Mesothelial cell of epicardium (in vitro differentiated cells): ENCODE measurements at regions not wholly inside any gene's neighbourhood (a gene's known extent, or its start where the extent isn't known, plus 50 kb on each side); places are given as distances from the start of the nearest gene placed in this dataset.

Source experiments
- DNase-seq, 2 experiments: peaks; one replicate each; pipeline ENCODE4 v3.0.0; 2021; ENCODE audit warnings: low spot score in 2 of 2; ENCODE audit not compliant: unreplicated experiment in 2 of 2
- H3K27ac Mint-ChIP-seq: 2 replicates; pipeline ENCODE4 v1.8.0; 2021; ENCODE audit warnings: mixed read lengths
- H3K27me3 Mint-ChIP-seq: 2 replicates; pipeline ENCODE4 v1.8.0; 2021; ENCODE audit warnings: low read depth, mixed read lengths
- H3K36me3 Mint-ChIP-seq: 2 replicates; pipeline ENCODE4 v1.8.0; 2021; ENCODE audit warnings: mixed read lengths
- H3K4me1 Mint-ChIP-seq: 2 replicates; pipeline ENCODE4 v1.8.0; 2021; ENCODE audit warnings: mixed read lengths
- H3K4me3 Mint-ChIP-seq: 2 replicates; pipeline ENCODE4 v1.8.0; 2021; ENCODE audit warnings: mild to moderate bottlenecking, moderate library complexity, mixed read lengths
- H3K9me3 Mint-ChIP-seq: 2 replicates; pipeline ENCODE4 v1.8.0; 2021; ENCODE audit warnings: mixed read lengths
- CTCF ChIP-seq: fragments of 200-600 bp; sonication (generic); IDR thresholded peaks from one replicate; pipeline ENCODE4 v1.5.0; 2021; ENCODE audit warnings: antibody characterized with exemption; ENCODE audit not compliant: unreplicated experiment

GRCh38 chr13:108460043-108460442, 169.4 kb upstream of the MYO16 start:
- Mint-ChIP-seq H3K9me3 (peaks cover 11% of the 10 kb centered on the region), H3K4me3 (no peak overlapping the region), H3K36me3 (no peaks in the 10 kb centered on the region), H3K27me3 (peaks cover 14% of the 10 kb centered on the region), H3K27ac (no peak overlapping the region), H3K4me1 (no peaks in the 10 kb centered on the region)
- no peak for DNase-seq
- no peak for TF ChIP-seq CTCF

GRCh38 chr13:108460746-108461145, 168.7 kb upstream of the MYO16 start:
- Mint-ChIP-seq H3K27ac (no peak overlapping the region), H3K9me3 (peaks cover 11% of the 10 kb centered on the region), H3K27me3 (peaks cover 14% of the 10 kb centered on the region), H3K36me3 (no peaks in the 10 kb centered on the region), H3K4me3 (no peak overlapping the region), H3K4me1 (no peaks in the 10 kb centered on the region)
- TF ChIP-seq CTCF, result no peak
- no peak for DNase-seq

- Mint-ChIP-seq H3K9me3 (peaks cover 4% of the 10 kb centered on the region), H3K4me1 (no peaks in the 10 kb centered on the region), H3K4me3 (no peak overlapping the region), H3K36me3 (no peaks in the 10 kb centered on the region), H3K27me3 (peaks cover 8% of the 10 kb centered on the region), H3K27ac (no peak overlapping the region)
- TF ChIP-seq CTCF, result no peak
- no peak for DNase-seq
These were observed 166.1 kb upstream of the MYO16 start for GRCh38 chr13:108463340-108463739.

GRCh38 chr13:108470921-108471320, 158.5 kb upstream of the MYO16 start:
- TF ChIP-seq CTCF, result no peak
- Mint-ChIP-seq H3K4me1 (no peaks in the 10 kb centered on the region), H3K27ac (no peak overlapping the region), H3K4me3 (no peak overlapping the region), H3K27me3 (peaks cover 14% of the 10 kb centered on the region), H3K9me3 (peaks cover 16% of the 10 kb centered on the region), H3K36me3 (no peaks in the 10 kb centered on the region)
- DNase-seq, result no peak

- Mint-ChIP-seq H3K4me1 (no peaks in the 10 kb centered on the region), H3K27me3 (peaks cover 28% of the 10 kb centered on the region), H3K9me3 (peaks cover 12% of the 10 kb centered on the region), H3K36me3 (no peaks in the 10 kb centered on the region), H3K4me3 (no peak overlapping the region), H3K27ac (no peak overlapping the region)
- DNase-seq, result no peak
- TF ChIP-seq CTCF, result no peak
These were observed 154.2 kb upstream of the MYO16 start for GRCh38 chr13:108475181-108475580.

GRCh38 chr13:108477376-108477775, 152.0 kb upstream of the MYO16 start:
- TF ChIP-seq CTCF, result no peak
- no peaks in the 10 kb centered on the region for H3K9me3 Mint-ChIP-seq
- H3K4me1 Mint-ChIP-seq, result no peaks in the 10 kb centered on the region
- no peak for DNase-seq
- peaks cover 34% of the 10 kb centered on the region for H3K27me3 Mint-ChIP-seq
- no peak overlapping the region for H3K4me3 Mint-ChIP-seq
- no peaks in the 10 kb centered on the region for H3K36me3 Mint-ChIP-seq
- H3K27ac Mint-ChIP-seq, result no peak overlapping the region
